ENCODE measurements at regions not wholly inside any gene's neighbourhood (a gene's known extent, or its start where the extent isn't known, plus 50 kb on each side); places are given as distances from the start of the nearest gene placed in this dataset.
"Not testable (repeated sequence)": the region's sequence is repeated elsewhere in the genome, so short reads cannot be mapped to it uniquely, and the experiment has no call there.

DNA sequence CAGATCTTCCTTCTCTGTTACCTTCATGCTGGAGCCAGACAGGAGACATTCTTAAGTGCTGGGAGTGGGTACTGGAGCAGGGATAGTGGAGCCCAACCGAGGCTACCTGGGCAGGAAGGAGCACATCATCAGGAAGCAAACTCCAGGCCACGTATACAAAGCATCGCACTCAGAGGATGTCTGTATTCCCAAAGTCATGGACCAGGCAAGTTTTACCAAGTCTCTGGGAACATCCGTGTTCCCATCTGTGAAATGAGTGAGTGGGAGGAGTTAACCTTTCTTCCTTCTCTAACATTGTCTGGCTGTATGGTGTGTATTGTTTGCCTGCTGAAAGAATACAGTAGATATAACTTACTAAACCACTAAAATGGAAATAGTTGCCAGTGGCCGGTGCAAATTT is 175.0 kb upstream of the TMEM45B start:
- Mint-ChIP-seq H3K4me3 (ENCODE audit: unreplicated experiment) (no peak overlapping the region), H3K27ac (ENCODE audit: unreplicated experiment) (no peak overlapping the region), H3K36me3 (ENCODE audit: unreplicated experiment) (peaks cover 8% of the 10 kb centered on the region), H3K9me3 (ENCODE audit: unreplicated experiment) (peaks cover 5% of the 10 kb centered on the region), H3K27me3 (ENCODE audit: unreplicated experiment) (no peaks in the 10 kb centered on the region), H3K4me1 (ENCODE audit: low read depth, unreplicated experiment) (peaks cover 5% of the 10 kb centered on the region)
- no peak for TF ChIP-seq CTCF (IDR thresholded peaks at IDR 0.05; ENCODE audit: partially characterized antibody, unreplicated experiment)
- no peak for DNase-seq

DNA sequence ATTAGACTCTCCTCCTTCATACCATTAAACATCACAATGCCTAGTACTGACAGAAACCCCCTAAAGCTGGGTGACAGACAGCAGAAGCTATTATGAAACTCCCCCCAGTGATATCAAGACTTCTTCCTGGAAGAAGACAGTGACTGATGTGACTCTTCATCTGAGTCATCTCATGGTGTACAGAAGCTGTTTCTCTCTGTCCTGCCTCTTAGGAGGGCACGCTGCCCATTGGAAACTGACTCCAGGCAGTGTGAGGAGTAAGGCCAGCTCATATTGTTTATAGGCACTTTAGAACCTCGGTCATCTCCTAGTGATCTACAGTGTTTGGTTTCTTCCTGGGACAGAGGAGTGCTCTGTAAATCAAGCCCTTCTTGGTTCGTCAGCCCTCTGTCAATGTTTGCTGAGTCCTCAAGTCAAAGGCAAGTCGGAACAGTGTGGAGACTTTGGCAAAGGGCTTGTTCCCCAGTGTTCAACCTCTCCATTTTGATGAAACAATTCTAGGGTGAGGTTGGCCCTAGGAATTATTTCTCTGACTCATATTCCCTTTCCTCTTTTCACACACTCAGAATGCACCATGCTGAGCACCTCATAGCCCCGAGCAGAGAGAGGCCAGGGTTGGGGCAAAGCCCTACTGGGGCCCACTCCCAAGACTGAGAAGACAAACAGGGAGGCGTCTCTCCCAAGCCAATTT is 172.5 kb upstream of the TMEM45B start:
- DNase-seq, result no peak
- Mint-ChIP-seq H3K9me3 (ENCODE audit: unreplicated experiment) (peaks cover 5% of the 10 kb centered on the region), H3K4me1 (ENCODE audit: low read depth, unreplicated experiment) (peaks cover 5% of the 10 kb centered on the region), H3K36me3 (ENCODE audit: unreplicated experiment) (peaks cover 8% of the 10 kb centered on the region), H3K27me3 (ENCODE audit: unreplicated experiment) (no peaks in the 10 kb centered on the region), H3K4me3 (ENCODE audit: unreplicated experiment) (no peak overlapping the region), H3K27ac (ENCODE audit: unreplicated experiment) (no peak overlapping the region)
- TF ChIP-seq CTCF (IDR thresholded peaks at IDR 0.05; ENCODE audit: partially characterized antibody, unreplicated experiment), result no peak

GRCh38 chr11:129644326-129644725 is 171.3 kb upstream of the TMEM45B start:
- Mint-ChIP-seq H3K4me3 (ENCODE audit: unreplicated experiment) (no peak overlapping the region), H3K4me1 (ENCODE audit: low read depth, unreplicated experiment) (peaks cover 5% of the 10 kb centered on the region)
- no peak for TF ChIP-seq CTCF (IDR thresholded peaks at IDR 0.05; ENCODE audit: partially characterized antibody, unreplicated experiment)

GRCh38 chr11:129645943-129646342 is 169.7 kb upstream of the TMEM45B start:
- Mint-ChIP-seq H3K27ac (ENCODE audit: unreplicated experiment) (no peak overlapping the region), H3K4me3 (ENCODE audit: unreplicated experiment) (no peak overlapping the region), H3K4me1 (ENCODE audit: low read depth, unreplicated experiment) (peaks cover 4% of the 10 kb centered on the region), H3K9me3 (ENCODE audit: unreplicated experiment) (peaks cover 5% of the 10 kb centered on the region), H3K27me3 (ENCODE audit: unreplicated experiment) (no peaks in the 10 kb centered on the region), H3K36me3 (ENCODE audit: unreplicated experiment) (peaks cover 8% of the 10 kb centered on the region)
- no peak for TF ChIP-seq CTCF (IDR thresholded peaks at IDR 0.05; ENCODE audit: partially characterized antibody, unreplicated experiment)
- no peak for DNase-seq

More at GRCh38 chr11:129644326-129644725, 171.3 kb upstream of the TMEM45B start:
- peaks cover 5% of the 10 kb centered on the region for H3K9me3 Mint-ChIP-seq (ENCODE audit: unreplicated experiment)
- H3K36me3 Mint-ChIP-seq (ENCODE audit: unreplicated experiment), result peaks cover 8% of the 10 kb centered on the region
- no peak overlapping the region for H3K27ac Mint-ChIP-seq (ENCODE audit: unreplicated experiment)
- H3K27me3 Mint-ChIP-seq (ENCODE audit: unreplicated experiment), result no peaks in the 10 kb centered on the region
- DNase-seq, result no peak

DNA sequence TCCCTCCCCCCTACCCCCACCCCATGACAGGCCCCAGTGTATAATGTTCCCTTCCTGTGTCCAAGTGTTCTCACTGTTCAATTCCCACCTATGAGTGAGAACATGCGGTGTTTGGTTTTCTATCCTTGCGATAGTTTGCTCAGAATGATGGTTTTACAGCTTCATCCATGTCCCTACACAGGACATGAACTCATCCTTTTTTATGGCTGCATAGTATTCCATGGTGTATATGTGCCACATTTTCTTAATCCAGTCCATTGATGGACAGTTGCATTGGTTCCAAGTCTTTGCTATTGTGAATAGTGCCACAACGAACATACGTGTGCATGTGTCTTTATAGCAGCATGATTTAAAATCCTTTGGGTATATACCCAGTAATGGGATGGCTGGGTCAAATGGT is 165.6 kb upstream of the TMEM45B start:
- H3K4me1 Mint-ChIP-seq (ENCODE audit: low read depth, unreplicated experiment); DNase-seq; H3K27me3 Mint-ChIP-seq (ENCODE audit: unreplicated experiment); H3K27ac Mint-ChIP-seq (ENCODE audit: unreplicated experiment); H3K9me3 Mint-ChIP-seq (ENCODE audit: unreplicated experiment); H3K4me3 Mint-ChIP-seq (ENCODE audit: unreplicated experiment): not testable (repeated sequence)
- H3K36me3 Mint-ChIP-seq (ENCODE audit: unreplicated experiment), result peaks cover 17% of the 10 kb centered on the region
